Smooth muscle cell (in vitro differentiated cells): ENCODE measurements at regions not wholly inside any gene's neighbourhood (a gene's known extent, or its start where the extent isn't known, plus 50 kb on each side); places are given as distances from the start of the nearest gene placed in this dataset.
"Not testable (repeated sequence)": the region's sequence is repeated elsewhere in the genome, so short reads cannot be mapped to it uniquely, and the experiment has no call there.

Source experiments
- DNase-seq: peaks from one replicate; lab custom pipeline; 2025; ENCODE audit not compliant: unreplicated experiment; lab: John Stamatoyannopoulos, UW
- H2AFZ ChIP-seq: fragments of 200-600 bp; sonication (generic); 2 replicates; pipeline ENCODE4 v1.6.0; 2016; ENCODE audit warnings: antibody characterized with exemption, low read depth, mild to moderate bottlenecking
- H3F3A ChIP-seq: fragments of 200-600 bp; sonication (generic); 2 replicates; pipeline ENCODE4 v1.6.0; 2017; ENCODE audit warnings: antibody characterized with exemption, low read depth
- H3K27ac ChIP-seq: fragments of 200-600 bp; sonication (generic); 2 replicates; pipeline ENCODE4 v1.5.1; 2016; ENCODE audit warnings: low read depth, mild to moderate bottlenecking
- H3K27me3 ChIP-seq: fragments of 200-600 bp; sonication (generic); 2 replicates; pipeline ENCODE4 v1.6.1; 2016; ENCODE audit warnings: low read depth, mild to moderate bottlenecking
- H3K36me3 ChIP-seq: fragments of 200-600 bp; sonication (generic); 2 replicates; pipeline ENCODE4 v1.5.1; 2016; ENCODE audit warnings: low read depth
- H3K4me1 ChIP-seq: fragments of 200-600 bp; sonication (generic); 2 replicates; pipeline ENCODE4 v1.5.1; 2016; ENCODE audit warnings: low read depth
- H3K4me2 ChIP-seq: fragments of 200-600 bp; sonication (generic); 2 replicates; pipeline ENCODE4 v1.6.0; 2016; ENCODE audit warnings: mild to moderate bottlenecking
- H3K4me3 ChIP-seq: fragments of 200-600 bp; sonication (generic); 2 replicates; pipeline ENCODE4 v1.5.1; 2016; ENCODE audit warnings: mild to moderate bottlenecking
- H3K79me2 ChIP-seq: fragments of 200-600 bp; sonication (generic); 2 replicates; pipeline ENCODE4 v1.6.0; 2016; ENCODE audit warnings: low read depth, mild to moderate bottlenecking
- H3K9ac ChIP-seq: fragments of 200-600 bp; sonication (generic); 2 replicates; pipeline ENCODE4 v1.6.0; 2016; ENCODE audit warnings: low read depth
- H3K9me3 ChIP-seq: fragments of 200-600 bp; sonication (generic); replicated peaks from 2 replicates; pipeline ENCODE4 v1.5.1; 2016; ENCODE audit warnings: low read depth
- H4K20me1 ChIP-seq: fragments of 200-600 bp; sonication (generic); 2 replicates; pipeline ENCODE4 v1.6.0; 2016; ENCODE audit warnings: low read depth
- WGBS: methylation state at CpG from one replicate; pipeline ENCODE4 v1.1.7; 2016; ENCODE audit warnings: low lambda C conversion rate; 5-methylcytosine and 5-hydroxymethylcytosine counted together
- TF ChIP-seq, protein P1 (sequence below): fragments of 200-600 bp; sonication (generic); IDR thresholded peaks from 2 replicates; pipeline ENCODE4 v1.5.1; 2017; ENCODE audit warnings: borderline replicate concordance, mild to moderate bottlenecking, antibody characterized with exemption; ENCODE audit not compliant: insufficient read depth, poor library complexity, severe bottlenecking

- WGBS, result 80% methylated on average over 8 of the region's 8 CpGs
- H3K27ac ChIP-seq, result no peak overlapping the region
- no peak overlapping the region for H2AFZ ChIP-seq
- TF ChIP-seq, protein P1, sequence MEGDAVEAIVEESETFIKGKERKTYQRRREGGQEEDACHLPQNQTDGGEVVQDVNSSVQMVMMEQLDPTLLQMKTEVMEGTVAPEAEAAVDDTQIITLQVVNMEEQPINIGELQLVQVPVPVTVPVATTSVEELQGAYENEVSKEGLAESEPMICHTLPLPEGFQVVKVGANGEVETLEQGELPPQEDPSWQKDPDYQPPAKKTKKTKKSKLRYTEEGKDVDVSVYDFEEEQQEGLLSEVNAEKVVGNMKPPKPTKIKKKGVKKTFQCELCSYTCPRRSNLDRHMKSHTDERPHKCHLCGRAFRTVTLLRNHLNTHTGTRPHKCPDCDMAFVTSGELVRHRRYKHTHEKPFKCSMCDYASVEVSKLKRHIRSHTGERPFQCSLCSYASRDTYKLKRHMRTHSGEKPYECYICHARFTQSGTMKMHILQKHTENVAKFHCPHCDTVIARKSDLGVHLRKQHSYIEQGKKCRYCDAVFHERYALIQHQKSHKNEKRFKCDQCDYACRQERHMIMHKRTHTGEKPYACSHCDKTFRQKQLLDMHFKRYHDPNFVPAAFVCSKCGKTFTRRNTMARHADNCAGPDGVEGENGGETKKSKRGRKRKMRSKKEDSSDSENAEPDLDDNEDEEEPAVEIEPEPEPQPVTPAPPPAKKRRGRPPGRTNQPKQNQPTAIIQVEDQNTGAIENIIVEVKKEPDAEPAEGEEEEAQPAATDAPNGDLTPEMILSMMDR, result no peak
- no peaks in the 10 kb centered on the region for H3K9me3 ChIP-seq
- peak overlapping the region; percentile 87 for H3K4me2 ChIP-seq
- H3K9ac ChIP-seq, result no peak overlapping the region
- H3K4me3 ChIP-seq, result peak overlapping the region; percentile 47
- no peaks in the 10 kb centered on the region for H3K36me3 ChIP-seq
- no peaks in the 10 kb centered on the region for H4K20me1 ChIP-seq
- no peaks in the 10 kb centered on the region for H3K79me2 ChIP-seq
- no peak for DNase-seq
- no peaks in the 10 kb centered on the region for H3K4me1 ChIP-seq
- H3F3A ChIP-seq, result no peaks in the 10 kb centered on the region
- H3K27me3 ChIP-seq, result peaks cover 4% of the 10 kb centered on the region
Observed at GRCh38 chr6:13874191-13874549, 50.6 kb upstream of the RNF182 start.

DNA sequence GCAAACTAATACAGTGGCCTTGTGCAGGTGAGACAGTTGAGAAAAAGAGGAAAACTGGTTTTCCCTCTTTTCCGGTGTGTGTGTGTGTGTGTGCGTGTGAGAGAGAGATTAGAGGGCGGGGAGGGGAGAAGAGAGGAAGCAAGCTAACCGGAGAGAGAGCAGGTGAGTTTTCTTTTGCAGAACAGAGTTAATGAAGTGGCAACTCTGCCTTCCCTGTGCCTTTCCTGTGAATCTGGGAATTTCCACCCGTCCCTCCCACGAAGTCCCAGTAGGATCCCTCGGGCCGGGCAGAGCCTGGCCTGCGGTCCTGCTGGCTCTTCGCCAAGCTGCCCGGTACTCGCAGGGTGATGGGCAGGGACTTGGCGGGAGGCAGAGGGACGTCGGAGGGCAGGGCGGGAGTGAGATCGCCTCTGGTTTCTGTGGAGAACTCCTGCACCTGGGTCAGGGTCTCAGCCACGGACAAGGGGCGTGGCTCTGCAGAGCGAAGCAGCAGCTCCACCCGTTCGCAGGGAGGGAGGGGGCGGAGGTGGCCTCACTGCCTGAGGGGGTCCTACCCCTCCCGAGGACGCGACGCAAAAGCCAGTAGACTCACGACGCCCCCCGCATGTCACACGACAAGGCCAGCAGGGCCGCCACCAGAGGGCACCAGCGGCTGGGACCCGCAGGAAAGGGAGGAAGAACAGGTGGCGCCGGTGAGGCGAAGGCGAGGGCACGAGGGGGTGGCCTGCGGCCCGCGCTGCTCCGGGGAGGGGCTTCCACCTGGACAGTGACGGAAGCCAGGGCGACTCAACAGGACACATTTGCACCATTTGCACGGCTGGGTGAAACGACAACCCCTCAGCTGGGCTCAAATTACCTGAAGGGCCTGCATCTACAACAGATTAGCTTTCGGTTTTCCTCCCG, 51.2 kb upstream of the RNF182 start:
- Histone ChIP-seq H3K4me3 (peak overlapping the region; percentile 47), H3K36me3 (no peaks in the 10 kb centered on the region), H3K9me3 (no peaks in the 10 kb centered on the region), H4K20me1 (no peaks in the 10 kb centered on the region), H3K27ac (no peak overlapping the region), H3K9ac (no peak overlapping the region), H3F3A (no peaks in the 10 kb centered on the region), H2AFZ (peak overlapping the region; percentile 74), H3K4me1 (no peaks in the 10 kb centered on the region), H3K4me2 (peak overlapping the region; percentile 87), H3K79me2 (no peaks in the 10 kb centered on the region), H3K27me3 (peaks cover 4% of the 10 kb centered on the region)
- 6% methylated on average over 46 of the region's 49 CpGs for WGBS
- peak; percentile 6 for DNase-seq
- TF ChIP-seq, protein P1, result peak; percentile 75

DNA sequence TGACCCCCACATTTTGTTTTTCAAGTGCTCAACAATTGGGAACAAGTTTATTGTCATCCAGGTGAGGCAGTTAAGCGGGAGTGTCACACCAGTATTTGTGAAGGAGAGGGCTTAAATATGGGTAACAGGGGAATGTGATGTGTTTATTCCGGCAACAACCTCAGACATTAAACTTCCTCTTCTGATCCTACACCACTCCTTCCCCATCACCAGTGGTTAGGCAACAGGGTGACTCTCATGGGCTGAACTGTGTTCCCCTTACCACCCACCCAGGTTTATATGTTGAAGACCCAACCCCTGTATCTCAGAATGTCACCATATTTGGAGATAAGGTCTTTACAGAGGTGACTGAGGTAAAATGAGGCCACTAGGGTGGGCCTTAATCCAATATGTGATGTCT, 52.1 kb upstream of the RNF182 start:
- 94% methylated on average over 2 of the region's 2 CpGs for WGBS
- H3F3A ChIP-seq, result no peaks in the 10 kb centered on the region

GRCh38 chr6:13872006-13872405, 52.7 kb upstream of the RNF182 start:
- not testable (repeated sequence) for H3K9me3 ChIP-seq, H3K4me1 ChIP-seq, H3K9ac ChIP-seq, H4K20me1 ChIP-seq, H3K27ac ChIP-seq, H3K4me2 ChIP-seq, H3F3A ChIP-seq, H2AFZ ChIP-seq, H3K79me2 ChIP-seq, H3K27me3 ChIP-seq, DNase-seq, H3K4me3 ChIP-seq, H3K36me3 ChIP-seq
- WGBS, result 84% methylated on average over 17 of the region's 23 CpGs

More for the DNA sequence above, 52.1 kb upstream of the RNF182 start:
- H3K79me2 ChIP-seq, result no peaks in the 10 kb centered on the region
- no peak overlapping the region for H3K4me3 ChIP-seq
- no peak for DNase-seq
- H3K4me1 ChIP-seq, result no peaks in the 10 kb centered on the region
- H4K20me1 ChIP-seq, result no peaks in the 10 kb centered on the region
- no peak overlapping the region for H3K4me2 ChIP-seq
- H3K9me3 ChIP-seq, result no peaks in the 10 kb centered on the region
- H3K27me3 ChIP-seq, result peaks cover 4% of the 10 kb centered on the region
- H3K27ac ChIP-seq, result no peak overlapping the region
- no peak overlapping the region for H2AFZ ChIP-seq
- no peak overlapping the region for H3K9ac ChIP-seq
- TF ChIP-seq, protein P1, result no peak
- no peaks in the 10 kb centered on the region for H3K36me3 ChIP-seq
